ENCODE measurements at regions not wholly inside any gene's neighbourhood (a gene's known extent, or its start where the extent isn't known, plus 50 kb on each side); places are given as distances from the start of the nearest gene placed in this dataset.

- TF ChIP-seq, protein P1, sequence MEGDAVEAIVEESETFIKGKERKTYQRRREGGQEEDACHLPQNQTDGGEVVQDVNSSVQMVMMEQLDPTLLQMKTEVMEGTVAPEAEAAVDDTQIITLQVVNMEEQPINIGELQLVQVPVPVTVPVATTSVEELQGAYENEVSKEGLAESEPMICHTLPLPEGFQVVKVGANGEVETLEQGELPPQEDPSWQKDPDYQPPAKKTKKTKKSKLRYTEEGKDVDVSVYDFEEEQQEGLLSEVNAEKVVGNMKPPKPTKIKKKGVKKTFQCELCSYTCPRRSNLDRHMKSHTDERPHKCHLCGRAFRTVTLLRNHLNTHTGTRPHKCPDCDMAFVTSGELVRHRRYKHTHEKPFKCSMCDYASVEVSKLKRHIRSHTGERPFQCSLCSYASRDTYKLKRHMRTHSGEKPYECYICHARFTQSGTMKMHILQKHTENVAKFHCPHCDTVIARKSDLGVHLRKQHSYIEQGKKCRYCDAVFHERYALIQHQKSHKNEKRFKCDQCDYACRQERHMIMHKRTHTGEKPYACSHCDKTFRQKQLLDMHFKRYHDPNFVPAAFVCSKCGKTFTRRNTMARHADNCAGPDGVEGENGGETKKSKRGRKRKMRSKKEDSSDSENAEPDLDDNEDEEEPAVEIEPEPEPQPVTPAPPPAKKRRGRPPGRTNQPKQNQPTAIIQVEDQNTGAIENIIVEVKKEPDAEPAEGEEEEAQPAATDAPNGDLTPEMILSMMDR (conservative IDR thresholded peaks at IDR 0.05) = no peak
- TF ChIP-seq ZFX (IDR thresholded peaks at IDR 0.05) = no peak
These were observed 297.5 kb upstream of the DPH6 start for GRCh38 chr15:35843498-35843897.

Data from C4-2B (cell line).